ENCODE measurements at regions not wholly inside any gene's neighbourhood (a gene's known extent, or its start where the extent isn't known, plus 50 kb on each side); places are given as distances from the start of the nearest gene placed in this dataset.

- no peak for TF ChIP-seq CTCF (IDR thresholded peaks at IDR 0.05)
- TF ChIP-seq POLR2A (IDR thresholded peaks at IDR 0.05) = no peak
Measured at GRCh38 chr10:61313460-61313859, 139.7 kb downstream of the TMEM26 start.

Measured in right lobe of liver (tissue), 4 donors.